ENCODE measurements at regions not wholly inside any gene's neighbourhood (a gene's known extent, or its start where the extent isn't known, plus 50 kb on each side); places are given as distances from the start of the nearest gene placed in this dataset.

DNA sequence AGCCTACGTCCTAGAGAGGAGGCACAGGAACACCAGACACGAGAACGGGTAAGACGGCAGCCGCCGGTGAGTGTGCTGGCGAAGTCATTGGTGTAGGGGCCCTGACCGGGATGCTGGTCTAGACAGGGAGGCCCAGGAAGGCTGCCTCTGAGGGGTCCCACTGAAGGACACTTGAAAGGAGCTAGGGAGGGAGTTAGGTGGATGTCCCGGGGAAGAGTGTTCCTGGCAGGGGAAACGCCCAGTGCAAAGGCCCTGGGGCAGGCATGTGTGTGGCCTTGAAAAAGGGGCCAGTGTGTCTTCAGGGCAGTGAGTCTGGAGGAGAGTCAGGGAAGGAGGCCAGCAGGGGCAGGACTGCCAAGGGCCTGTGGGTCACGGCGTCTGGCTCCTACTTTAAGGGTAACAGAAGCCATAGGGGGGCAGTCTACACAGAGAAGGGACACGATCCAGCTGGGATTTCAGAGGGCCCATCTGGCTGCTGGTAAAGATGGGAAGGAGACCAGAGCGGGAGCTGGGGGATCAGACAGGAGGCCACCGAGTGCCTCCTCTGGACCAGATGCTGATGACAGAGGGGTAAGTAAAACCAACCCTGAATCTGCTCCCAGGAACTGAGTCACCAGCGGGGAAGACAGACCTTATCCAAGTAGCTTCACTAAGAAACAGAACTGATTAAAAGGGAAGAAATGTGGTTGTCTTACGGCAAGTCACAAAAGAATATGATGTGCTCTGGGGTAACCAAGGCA lies 115.9 kb downstream of the LITAF start:
- TF ChIP-seq USF1 (IDR thresholded peaks at IDR 0.05) = no peak

- TF ChIP-seq FOXM1 (IDR thresholded peaks at IDR 0.05; ENCODE audit: borderline replicate concordance, low read depth) = no peak
- no peak for TF ChIP-seq EP300 (IDR thresholded peaks at IDR 0.05; ENCODE audit: borderline replicate concordance)
- no peak for TF ChIP-seq YY1 (IDR thresholded peaks at IDR 0.05; ENCODE audit: low read depth)
- no peak for TF ChIP-seq TAF1 (IDR thresholded peaks at IDR 0.05; ENCODE audit: low read depth)
- TF ChIP-seq TEAD4 (IDR thresholded peaks at IDR 0.05) = no peak
- no peak for TF ChIP-seq RAD21 (IDR thresholded peaks at IDR 0.05; ENCODE audit: low read depth)
- no peak for TF ChIP-seq NFIC (IDR thresholded peaks at IDR 0.05)
- TF ChIP-seq EGR1 (IDR thresholded peaks at IDR 0.05) = no peak
- no peak for TF ChIP-seq REST (IDR thresholded peaks at IDR 0.05; ENCODE audit: low read depth)
- no peak for TF ChIP-seq ZBTB7A (IDR thresholded peaks at IDR 0.05; ENCODE audit: low read depth)
- no peak for TF ChIP-seq USF1 (IDR thresholded peaks at IDR 0.05)
- no peak for TF ChIP-seq TCF12 (IDR thresholded peaks at IDR 0.05; ENCODE audit: low read depth)
- no peak for TF ChIP-seq MAX (IDR thresholded peaks at IDR 0.05)
- TF ChIP-seq CEBPB (IDR thresholded peaks at IDR 0.05) = no peak
- TF ChIP-seq CREB1 (IDR thresholded peaks at IDR 0.05; ENCODE audit: low read depth) = no peak
These were observed 115.2 kb downstream of the LITAF start for GRCh38 chr16:11471548-11471947.

- TF ChIP-seq MAX (IDR thresholded peaks at IDR 0.05) (no peak), NFIC (IDR thresholded peaks at IDR 0.05) (no peak), REST (IDR thresholded peaks at IDR 0.05; ENCODE audit: low read depth) (no peak), TCF12 (IDR thresholded peaks at IDR 0.05; ENCODE audit: low read depth) (no peak), CEBPB (IDR thresholded peaks at IDR 0.05) (no peak), ZBTB7A (IDR thresholded peaks at IDR 0.05; ENCODE audit: low read depth) (no peak), EGR1 (IDR thresholded peaks at IDR 0.05) (no peak), TAF1 (IDR thresholded peaks at IDR 0.05; ENCODE audit: low read depth) (no peak), EP300 (IDR thresholded peaks at IDR 0.05; ENCODE audit: borderline replicate concordance) (no peak), RAD21 (IDR thresholded peaks at IDR 0.05; ENCODE audit: low read depth) (no peak), TEAD4 (IDR thresholded peaks at IDR 0.05) (no peak), CREB1 (IDR thresholded peaks at IDR 0.05; ENCODE audit: low read depth) (no peak), USF1 (IDR thresholded peaks at IDR 0.05) (no peak)
These were observed 114.3 kb downstream of the LITAF start for GRCh38 chr16:11472410-11472809.

- TF ChIP-seq EGR1 (IDR thresholded peaks at IDR 0.05) (no peak), RAD21 (IDR thresholded peaks at IDR 0.05; ENCODE audit: low read depth) (no peak), TAF1 (IDR thresholded peaks at IDR 0.05; ENCODE audit: low read depth) (no peak), ZBTB7A (IDR thresholded peaks at IDR 0.05; ENCODE audit: low read depth) (no peak), TEAD4 (IDR thresholded peaks at IDR 0.05) (no peak), REST (IDR thresholded peaks at IDR 0.05; ENCODE audit: low read depth) (no peak), EP300 (IDR thresholded peaks at IDR 0.05; ENCODE audit: borderline replicate concordance) (no peak), FOXM1 (IDR thresholded peaks at IDR 0.05; ENCODE audit: borderline replicate concordance, low read depth) (no peak), NFIC (IDR thresholded peaks at IDR 0.05) (no peak), TCF12 (IDR thresholded peaks at IDR 0.05; ENCODE audit: low read depth) (no peak), MAX (IDR thresholded peaks at IDR 0.05) (no peak), CREB1 (IDR thresholded peaks at IDR 0.05; ENCODE audit: low read depth) (no peak)
These were observed 113.9 kb downstream of the LITAF start for GRCh38 chr16:11472851-11473250.
